ENCODE measurements at regions not wholly inside any gene's neighbourhood (a gene's known extent, or its start where the extent isn't known, plus 50 kb on each side); places are given as distances from the start of the nearest gene placed in this dataset.

DNA sequence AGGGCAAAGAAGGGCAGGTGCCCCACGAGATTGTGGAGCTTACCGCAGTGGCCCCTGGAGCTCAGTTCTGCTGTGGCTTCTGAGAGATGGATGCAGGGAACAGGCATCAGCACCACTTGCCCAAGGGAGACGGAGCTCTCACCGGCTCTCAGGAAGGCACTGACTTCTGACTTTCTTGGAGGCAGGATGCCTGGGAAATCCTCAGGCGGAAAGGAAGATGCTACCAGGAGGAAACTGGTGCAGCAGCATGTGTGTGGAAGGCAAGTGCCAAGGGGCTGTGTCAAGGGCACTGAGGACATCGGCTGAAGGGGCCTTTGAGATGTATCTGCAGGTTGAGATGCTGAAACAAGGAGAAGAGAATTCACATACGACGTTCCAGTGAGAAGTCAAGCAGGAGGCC lies 64.0 kb downstream of the FOXA2 start:
- no peaks in the 10 kb centered on the region for H3K4me1 ChIP-seq (ENCODE audit: control insufficient read depth, insufficient read depth, low read length)
- H3K4me3 ChIP-seq (ENCODE audit: low read depth, low read length) = no peak overlapping the region
- no peaks in the 10 kb centered on the region for H3K27me3 ChIP-seq (ENCODE audit: control insufficient read depth, insufficient read depth, low read length)
- DNase-seq (ENCODE audit: low read depth in 4 of 6, low spot score in 6 of 6) = no peak
- 87% methylated on average over 8 of the region's 8 CpGs for WGBS (ENCODE audit: insufficient coverage)
- no peaks in the 10 kb centered on the region for H3K36me3 ChIP-seq (ENCODE audit: control insufficient read depth, insufficient read depth, low read length)
- H3K9me3 ChIP-seq (ENCODE audit: control insufficient read depth, insufficient read depth, low read length) = no peaks in the 10 kb centered on the region
- no peak overlapping the region for H3K27ac ChIP-seq (ENCODE audit: low read depth, low read length)

DNA sequence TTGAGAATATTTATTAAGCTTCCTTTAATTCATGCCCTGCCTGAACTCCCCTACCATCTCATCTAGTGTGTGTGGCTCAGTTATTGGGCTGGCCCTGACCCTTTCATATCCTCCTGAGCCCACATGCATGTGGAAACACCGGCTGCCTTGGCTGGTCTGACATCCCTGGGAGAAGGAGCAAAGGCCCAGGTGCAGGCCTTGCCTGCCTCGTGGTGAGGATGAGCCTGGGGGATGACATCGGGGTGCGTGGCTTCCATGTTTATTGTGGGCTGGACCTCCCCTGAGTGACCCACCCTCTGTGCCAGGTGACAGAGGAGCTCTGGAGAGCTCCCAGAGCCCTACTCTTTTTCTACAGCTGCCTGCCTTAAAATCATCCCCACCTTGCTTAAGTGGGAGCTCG lies 69.1 kb downstream of the FOXA2 start:
- Histone ChIP-seq H3K36me3 (ENCODE audit: control insufficient read depth, insufficient read depth, low read length) (no peaks in the 10 kb centered on the region), H3K27me3 (ENCODE audit: control insufficient read depth, insufficient read depth, low read length) (peaks cover 3% of the 10 kb centered on the region), H3K4me1 (ENCODE audit: control insufficient read depth, insufficient read depth, low read length) (no peaks in the 10 kb centered on the region), H3K27ac (ENCODE audit: low read depth, low read length) (no peak overlapping the region), H3K4me3 (ENCODE audit: low read depth, low read length) (no peak overlapping the region), H3K9me3 (ENCODE audit: control insufficient read depth, insufficient read depth, low read length) (no peaks in the 10 kb centered on the region)
- WGBS (ENCODE audit: insufficient coverage) = 58% methylated on average over 4 of the region's 5 CpGs
- no peak for DNase-seq (ENCODE audit: low read depth in 4 of 6, low spot score in 6 of 6)

DNA sequence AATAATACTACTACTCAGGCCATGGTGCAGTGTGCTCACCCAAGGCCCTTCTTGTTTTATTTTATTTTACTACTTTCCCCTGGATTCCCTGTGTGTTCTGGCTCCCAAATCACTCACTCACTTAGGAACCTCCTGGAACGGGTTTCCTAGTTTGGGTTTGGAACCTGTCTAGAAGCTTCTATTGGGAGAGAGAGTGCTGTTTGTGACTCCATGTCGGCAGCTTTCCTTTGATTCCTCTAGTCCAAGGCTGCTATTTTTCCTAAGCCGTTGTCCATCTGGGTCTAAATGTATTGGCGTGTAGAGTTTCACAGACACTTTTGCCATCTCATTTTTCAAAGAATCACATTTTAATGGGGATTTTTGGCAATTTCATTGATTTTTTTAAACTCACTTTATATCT lies 70.8 kb downstream of the FOXA2 start:
- DNase-seq (ENCODE audit: low read depth in 4 of 6, low spot score in 6 of 6) = no peak
- WGBS (ENCODE audit: insufficient coverage) = no CpG with 5 or more reads among the region's 4 CpGs
- Histone ChIP-seq H3K4me1 (ENCODE audit: control insufficient read depth, insufficient read depth, low read length) (no peaks in the 10 kb centered on the region), H3K4me3 (ENCODE audit: low read depth, low read length) (no peak overlapping the region), H3K27me3 (ENCODE audit: control insufficient read depth, insufficient read depth, low read length) (peaks cover 3% of the 10 kb centered on the region), H3K9me3 (ENCODE audit: control insufficient read depth, insufficient read depth, low read length) (no peaks in the 10 kb centered on the region), H3K36me3 (ENCODE audit: control insufficient read depth, insufficient read depth, low read length) (no peaks in the 10 kb centered on the region), H3K27ac (ENCODE audit: low read depth, low read length) (no peak overlapping the region)

DNA sequence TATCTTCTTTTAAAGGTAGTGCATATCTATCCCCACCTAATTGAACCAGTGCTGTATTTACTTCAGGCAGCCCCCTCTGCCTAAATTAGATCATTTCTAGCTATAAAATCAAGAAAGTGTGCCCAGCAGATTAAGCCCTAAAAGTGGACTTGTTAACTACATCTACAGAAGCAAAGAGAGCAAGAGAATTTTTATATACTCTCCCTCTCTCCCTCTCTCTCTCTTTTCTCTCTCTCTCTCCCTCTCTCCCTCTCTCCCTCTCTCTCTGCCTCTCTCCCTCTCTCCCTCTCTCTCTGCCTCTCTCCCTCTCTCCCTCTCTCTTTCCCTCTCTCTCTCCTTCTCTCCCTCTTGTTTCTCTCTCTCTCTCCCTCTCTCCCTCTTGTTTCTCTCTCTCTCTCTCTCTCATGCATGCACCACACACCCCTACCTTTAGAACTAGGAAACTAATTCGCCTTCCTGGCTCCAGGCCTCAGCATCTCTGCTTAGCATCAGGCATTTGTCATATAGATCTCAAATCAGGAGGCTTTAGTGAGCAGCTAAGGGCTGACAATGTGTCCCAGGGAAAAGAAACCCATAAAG lies 71.4 kb downstream of the FOXA2 start:
- no peak for DNase-seq (ENCODE audit: low read depth in 4 of 6, low spot score in 6 of 6)
- Histone ChIP-seq H3K4me1 (ENCODE audit: control insufficient read depth, insufficient read depth, low read length) (no peaks in the 10 kb centered on the region), H3K36me3 (ENCODE audit: control insufficient read depth, insufficient read depth, low read length) (no peaks in the 10 kb centered on the region), H3K4me3 (ENCODE audit: low read depth, low read length) (no peak overlapping the region), H3K27ac (ENCODE audit: low read depth, low read length) (no peak overlapping the region), H3K27me3 (ENCODE audit: control insufficient read depth, insufficient read depth, low read length) (peaks cover 3% of the 10 kb centered on the region), H3K9me3 (ENCODE audit: control insufficient read depth, insufficient read depth, low read length) (no peaks in the 10 kb centered on the region)
- no CpG with 5 or more reads among the region's 1 CpG for WGBS (ENCODE audit: insufficient coverage)

DNA sequence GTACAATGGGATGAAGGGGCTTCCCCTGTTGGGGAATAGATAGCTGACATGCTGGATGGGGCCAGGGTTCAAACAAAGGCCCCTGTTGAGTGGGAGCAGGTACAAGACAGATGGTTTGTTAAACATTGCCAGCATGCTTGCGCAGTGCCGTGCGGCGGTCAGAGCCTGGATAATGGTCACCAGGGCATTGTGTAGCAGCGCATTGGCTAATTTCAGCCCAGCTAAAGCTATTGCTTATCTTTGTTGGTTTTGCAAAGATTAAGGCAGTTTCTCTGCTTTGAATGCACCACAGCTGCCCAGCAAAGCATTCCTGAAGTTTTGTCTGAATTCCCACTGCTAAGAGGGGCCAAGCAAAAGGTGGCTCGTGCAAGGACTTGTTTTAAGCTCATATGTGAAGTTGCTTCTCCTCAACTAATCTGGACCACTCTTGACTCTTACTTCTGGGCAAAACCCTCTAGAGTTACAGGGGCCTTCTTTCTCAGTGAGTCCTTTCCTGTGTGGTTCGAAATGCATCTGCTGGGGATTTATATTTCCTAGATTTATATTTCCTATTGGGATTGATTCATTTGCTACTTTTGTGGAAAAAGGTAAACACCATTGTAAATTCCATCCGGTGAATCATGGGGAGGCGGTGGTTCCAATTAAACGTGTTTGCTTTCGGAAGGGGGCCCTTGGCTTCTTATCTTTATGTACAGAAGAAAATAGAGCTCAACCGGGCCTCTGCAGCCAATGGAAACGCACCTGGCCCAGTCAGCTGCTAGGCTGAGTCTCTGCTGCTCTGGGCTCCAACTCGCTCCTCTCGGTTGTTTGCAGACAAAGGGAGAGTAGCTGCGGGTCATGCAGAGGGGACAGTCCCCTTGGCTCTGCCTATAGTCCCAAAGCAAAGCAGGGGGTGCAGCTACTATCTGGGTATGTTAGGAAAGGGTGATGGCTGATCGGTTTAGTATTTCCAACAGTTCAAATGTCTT lies 72.1 kb downstream of the FOXA2 start:
- Histone ChIP-seq H3K36me3 (ENCODE audit: control insufficient read depth, insufficient read depth, low read length) (no peaks in the 10 kb centered on the region), H3K9me3 (ENCODE audit: control insufficient read depth, insufficient read depth, low read length) (no peaks in the 10 kb centered on the region), H3K4me3 (ENCODE audit: low read depth, low read length) (no peak overlapping the region), H3K4me1 (ENCODE audit: control insufficient read depth, insufficient read depth, low read length) (no peaks in the 10 kb centered on the region), H3K27me3 (ENCODE audit: control insufficient read depth, insufficient read depth, low read length) (peaks cover 3% of the 10 kb centered on the region), H3K27ac (ENCODE audit: low read depth, low read length) (no peak overlapping the region)
- WGBS (ENCODE audit: insufficient coverage) = 36% methylated on average over 15 of the region's 17 CpGs
- DNase-seq (ENCODE audit: low read depth in 4 of 6, low spot score in 6 of 6) = peak in 1 of 6 donors; percentile 50

DNA sequence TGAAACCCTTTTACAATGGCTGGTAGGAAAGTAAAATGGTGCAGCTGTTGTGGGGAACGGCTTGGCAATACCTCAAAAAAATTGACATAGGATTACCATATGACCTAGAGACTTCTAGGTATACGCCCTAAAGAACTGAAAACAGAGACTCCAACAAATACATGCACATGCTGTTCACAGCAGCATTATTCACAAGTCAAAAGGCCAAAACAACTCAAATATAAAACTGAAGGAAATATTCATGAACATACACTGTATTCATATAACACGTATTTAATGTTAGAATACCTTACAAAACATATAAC lies 74.6 kb downstream of the FOXA2 start:
- no peak for DNase-seq (ENCODE audit: low read depth in 4 of 6, low spot score in 6 of 6)
- Histone ChIP-seq H3K27me3 (ENCODE audit: control insufficient read depth, insufficient read depth, low read length) (peaks cover 3% of the 10 kb centered on the region), H3K4me1 (ENCODE audit: control insufficient read depth, insufficient read depth, low read length) (no peaks in the 10 kb centered on the region), H3K9me3 (ENCODE audit: control insufficient read depth, insufficient read depth, low read length) (no peaks in the 10 kb centered on the region), H3K4me3 (ENCODE audit: low read depth, low read length) (no peak overlapping the region), H3K36me3 (ENCODE audit: control insufficient read depth, insufficient read depth, low read length) (no peaks in the 10 kb centered on the region), H3K27ac (ENCODE audit: low read depth, low read length) (no peak overlapping the region)
- WGBS (ENCODE audit: insufficient coverage) = 60% methylated on average over 1 of the region's 3 CpGs

DNA sequence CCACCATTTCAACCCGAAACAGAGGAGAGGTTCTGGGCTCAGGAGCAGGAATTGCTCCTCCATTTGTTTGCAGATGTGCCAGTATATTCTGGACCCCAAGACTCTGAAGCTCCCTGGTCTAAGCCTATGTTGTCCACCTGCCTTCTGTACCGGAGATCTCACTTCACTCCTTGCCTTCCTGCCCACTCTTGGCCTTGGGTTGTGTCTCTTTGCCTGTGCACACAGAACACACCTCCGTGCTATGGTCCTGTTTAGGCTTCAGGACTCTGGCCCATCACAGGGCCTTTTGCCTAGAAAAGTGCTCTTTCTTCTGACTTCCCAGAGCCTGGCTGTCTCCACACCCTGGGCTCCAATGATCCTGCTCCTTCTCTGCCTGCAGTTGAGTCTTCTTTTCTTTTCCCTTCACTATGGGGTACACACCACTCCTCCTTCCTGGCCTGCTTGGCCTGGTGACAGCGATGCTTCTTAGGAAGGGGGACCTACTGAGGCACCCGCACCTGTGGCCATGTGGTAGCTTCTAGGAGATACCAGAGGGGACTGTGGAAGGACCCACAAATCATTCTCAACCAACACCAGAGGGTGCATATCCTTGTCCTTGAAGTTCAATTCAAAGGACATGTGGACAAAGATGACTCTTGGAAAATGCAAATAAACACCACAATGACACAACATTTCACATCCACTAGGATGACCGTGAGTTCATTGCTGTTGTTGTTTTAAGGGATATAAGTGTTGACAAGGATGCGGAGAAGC lies 75.1 kb downstream of the FOXA2 start:
- Histone ChIP-seq H3K4me1 (ENCODE audit: control insufficient read depth, insufficient read depth, low read length) (no peaks in the 10 kb centered on the region), H3K27ac (ENCODE audit: low read depth, low read length) (no peak overlapping the region), H3K9me3 (ENCODE audit: control insufficient read depth, insufficient read depth, low read length) (no peaks in the 10 kb centered on the region), H3K27me3 (ENCODE audit: control insufficient read depth, insufficient read depth, low read length) (peaks cover 3% of the 10 kb centered on the region), H3K4me3 (ENCODE audit: low read depth, low read length) (no peak overlapping the region), H3K36me3 (ENCODE audit: control insufficient read depth, insufficient read depth, low read length) (no peaks in the 10 kb centered on the region)
- 94% methylated on average over 3 of the region's 7 CpGs for WGBS (ENCODE audit: insufficient coverage)
- DNase-seq (ENCODE audit: low read depth in 4 of 6, low spot score in 6 of 6) = no peak

DNA sequence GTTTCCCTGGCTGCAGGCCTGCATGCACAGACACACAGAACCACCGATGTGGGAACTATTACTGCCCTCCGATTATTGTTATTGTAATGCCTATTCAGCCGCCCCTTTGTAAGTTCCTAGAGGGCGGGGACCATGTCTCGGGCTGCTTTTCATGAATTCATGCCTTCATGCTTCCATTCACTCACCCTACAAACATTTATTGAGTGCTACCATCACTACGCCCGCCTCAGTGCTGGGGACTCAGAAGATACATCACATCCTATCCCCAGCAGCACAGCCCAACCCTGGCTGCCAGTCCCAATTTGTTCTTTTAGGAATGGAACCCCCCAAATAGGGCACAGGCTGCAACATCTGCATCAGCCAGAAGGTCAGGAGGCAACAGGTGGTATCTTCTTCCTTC lies 75.9 kb downstream of the FOXA2 start:
- WGBS (ENCODE audit: insufficient coverage) = 34% methylated on average over 7 of the region's 7 CpGs
- no peak for DNase-seq (ENCODE audit: low read depth in 4 of 6, low spot score in 6 of 6)
- no peaks in the 10 kb centered on the region for H3K4me1 ChIP-seq (ENCODE audit: control insufficient read depth, insufficient read depth, low read length)
- H3K4me3 ChIP-seq (ENCODE audit: low read depth, low read length) = no peak overlapping the region
- no peak overlapping the region for H3K27ac ChIP-seq (ENCODE audit: low read depth, low read length)
- no peaks in the 10 kb centered on the region for H3K36me3 ChIP-seq (ENCODE audit: control insufficient read depth, insufficient read depth, low read length)
- H3K27me3 ChIP-seq (ENCODE audit: control insufficient read depth, insufficient read depth, low read length) = peaks cover under 1% of the 10 kb centered on the region
- no peaks in the 10 kb centered on the region for H3K9me3 ChIP-seq (ENCODE audit: control insufficient read depth, insufficient read depth, low read length)

DNA sequence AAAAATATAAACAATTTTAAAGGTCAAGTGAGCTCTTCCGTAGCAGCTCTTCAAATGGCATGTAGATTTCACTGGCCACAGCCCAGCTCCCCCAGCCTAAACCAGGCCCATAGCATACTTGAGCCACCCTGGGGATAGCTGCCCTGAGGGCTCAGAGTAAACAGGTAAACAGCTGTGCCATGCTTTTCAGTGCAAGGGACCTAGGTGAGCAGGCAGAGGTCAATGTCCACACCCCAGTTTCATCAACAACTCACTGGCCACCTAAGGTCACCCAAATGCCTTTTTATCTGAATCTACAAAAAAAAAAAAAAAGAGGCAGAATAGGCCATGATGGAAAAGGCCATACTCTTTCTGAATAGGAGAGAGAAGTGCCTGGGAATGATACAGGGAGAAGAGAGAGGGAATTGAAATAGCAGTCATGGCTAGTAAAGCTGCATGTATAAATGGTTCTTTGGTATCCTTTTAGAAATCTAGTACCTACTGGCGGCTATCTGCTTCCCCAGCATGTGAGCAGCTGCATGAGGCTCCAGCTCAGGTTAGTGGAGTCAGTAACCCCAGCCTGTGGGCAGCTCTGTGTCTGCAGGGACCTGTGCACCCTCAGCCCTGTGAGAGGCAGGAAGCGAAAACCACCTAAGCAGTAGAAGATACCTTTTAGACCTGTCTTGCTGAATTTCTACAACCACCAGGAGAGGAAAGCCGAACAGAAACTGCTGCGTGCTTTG lies 77.0 kb downstream of the FOXA2 start:
- no peak for DNase-seq (ENCODE audit: low read depth in 4 of 6, low spot score in 6 of 6)
- H3K36me3 ChIP-seq (ENCODE audit: control insufficient read depth, insufficient read depth, low read length) = no peaks in the 10 kb centered on the region
- no peaks in the 10 kb centered on the region for H3K9me3 ChIP-seq (ENCODE audit: control insufficient read depth, insufficient read depth, low read length)
- H3K27ac ChIP-seq (ENCODE audit: low read depth, low read length) = no peak overlapping the region
- H3K4me3 ChIP-seq (ENCODE audit: low read depth, low read length) = no peak overlapping the region
- H3K4me1 ChIP-seq (ENCODE audit: control insufficient read depth, insufficient read depth, low read length) = no peaks in the 10 kb centered on the region
- no peaks in the 10 kb centered on the region for H3K27me3 ChIP-seq (ENCODE audit: control insufficient read depth, insufficient read depth, low read length)
- WGBS (ENCODE audit: insufficient coverage) = 96% methylated on average over 2 of the region's 5 CpGs

All from spinal cord (tissue), 9 donors.